ENCODE measurements at regions not wholly inside any gene's neighbourhood (a gene's known extent, or its start where the extent isn't known, plus 50 kb on each side); places are given as distances from the start of the nearest gene placed in this dataset.

DNA sequence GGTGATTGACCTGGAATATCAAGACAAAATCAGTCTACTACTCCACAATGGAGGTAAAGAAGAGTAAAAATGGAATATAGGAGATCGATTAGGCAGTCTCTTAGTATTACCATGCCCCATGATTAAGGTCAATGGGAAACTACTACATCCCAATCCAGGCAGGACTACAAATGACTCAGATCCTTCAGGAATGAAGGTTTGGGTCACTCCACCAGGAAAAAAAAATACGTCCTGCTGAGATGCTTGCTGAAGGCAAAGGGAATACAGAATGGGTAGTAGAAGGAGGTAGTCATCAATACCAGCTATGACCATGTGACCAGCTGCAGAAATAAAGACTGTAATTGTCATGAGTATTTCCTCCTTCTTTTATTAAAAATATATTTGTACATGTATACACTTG lies 103.4 kb upstream of the NPAS2 start:
- Mint-ChIP-seq H3K4me3 (ENCODE audit: low read depth) (no peak overlapping the region), H3K9me3 (ENCODE audit: low read depth) (no peaks in the 10 kb centered on the region), H3K4me1 (ENCODE audit: low read depth) (no peaks in the 10 kb centered on the region), H3K27me3 (no peaks in the 10 kb centered on the region), H3K36me3 (ENCODE audit: insufficient read depth) (no peaks in the 10 kb centered on the region), H3K27ac (no peak overlapping the region)
- TF ChIP-seq, protein P1, sequence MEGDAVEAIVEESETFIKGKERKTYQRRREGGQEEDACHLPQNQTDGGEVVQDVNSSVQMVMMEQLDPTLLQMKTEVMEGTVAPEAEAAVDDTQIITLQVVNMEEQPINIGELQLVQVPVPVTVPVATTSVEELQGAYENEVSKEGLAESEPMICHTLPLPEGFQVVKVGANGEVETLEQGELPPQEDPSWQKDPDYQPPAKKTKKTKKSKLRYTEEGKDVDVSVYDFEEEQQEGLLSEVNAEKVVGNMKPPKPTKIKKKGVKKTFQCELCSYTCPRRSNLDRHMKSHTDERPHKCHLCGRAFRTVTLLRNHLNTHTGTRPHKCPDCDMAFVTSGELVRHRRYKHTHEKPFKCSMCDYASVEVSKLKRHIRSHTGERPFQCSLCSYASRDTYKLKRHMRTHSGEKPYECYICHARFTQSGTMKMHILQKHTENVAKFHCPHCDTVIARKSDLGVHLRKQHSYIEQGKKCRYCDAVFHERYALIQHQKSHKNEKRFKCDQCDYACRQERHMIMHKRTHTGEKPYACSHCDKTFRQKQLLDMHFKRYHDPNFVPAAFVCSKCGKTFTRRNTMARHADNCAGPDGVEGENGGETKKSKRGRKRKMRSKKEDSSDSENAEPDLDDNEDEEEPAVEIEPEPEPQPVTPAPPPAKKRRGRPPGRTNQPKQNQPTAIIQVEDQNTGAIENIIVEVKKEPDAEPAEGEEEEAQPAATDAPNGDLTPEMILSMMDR (IDR thresholded peaks at IDR 0.05; ENCODE audit: unreplicated experiment), result no peak
- DNase-seq (ENCODE audit: low spot score, unreplicated experiment), result no peak

DNA sequence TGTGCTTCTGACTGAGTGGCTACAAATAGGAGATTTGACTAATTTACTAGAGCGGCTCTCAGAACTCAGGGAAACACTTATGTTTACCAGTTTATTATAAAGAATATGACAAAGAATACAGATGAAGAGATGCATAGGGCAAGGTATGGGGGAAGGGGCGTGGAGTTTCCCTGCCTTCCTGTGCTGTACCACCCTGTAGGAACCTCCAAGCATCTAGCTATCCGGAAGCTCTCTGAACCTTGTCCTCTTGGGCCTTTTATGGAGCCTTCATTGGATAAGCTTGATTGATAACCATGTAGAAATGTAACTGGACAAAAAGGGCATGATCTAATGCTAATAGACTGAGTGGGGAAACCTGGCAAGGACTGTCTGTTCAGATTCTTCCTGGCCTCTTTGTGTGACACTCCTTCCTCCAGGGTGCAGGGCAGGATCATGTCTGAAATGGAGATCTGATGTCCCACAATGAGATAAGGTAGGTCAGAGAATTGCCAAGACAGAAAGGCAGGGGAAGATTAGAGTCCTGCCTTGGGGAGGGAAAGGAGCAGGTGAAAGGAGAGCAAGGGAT lies 101.8 kb upstream of the NPAS2 start:
- Mint-ChIP-seq H3K4me3 (ENCODE audit: low read depth) (no peak overlapping the region), H3K9me3 (ENCODE audit: low read depth) (no peaks in the 10 kb centered on the region), H3K4me1 (ENCODE audit: low read depth) (no peaks in the 10 kb centered on the region), H3K27me3 (no peaks in the 10 kb centered on the region), H3K27ac (no peak overlapping the region), H3K36me3 (ENCODE audit: insufficient read depth) (no peaks in the 10 kb centered on the region)
- TF ChIP-seq, protein P1 (IDR thresholded peaks at IDR 0.05; ENCODE audit: unreplicated experiment), result no peak
- DNase-seq (ENCODE audit: low spot score, unreplicated experiment), result no peak

DNA sequence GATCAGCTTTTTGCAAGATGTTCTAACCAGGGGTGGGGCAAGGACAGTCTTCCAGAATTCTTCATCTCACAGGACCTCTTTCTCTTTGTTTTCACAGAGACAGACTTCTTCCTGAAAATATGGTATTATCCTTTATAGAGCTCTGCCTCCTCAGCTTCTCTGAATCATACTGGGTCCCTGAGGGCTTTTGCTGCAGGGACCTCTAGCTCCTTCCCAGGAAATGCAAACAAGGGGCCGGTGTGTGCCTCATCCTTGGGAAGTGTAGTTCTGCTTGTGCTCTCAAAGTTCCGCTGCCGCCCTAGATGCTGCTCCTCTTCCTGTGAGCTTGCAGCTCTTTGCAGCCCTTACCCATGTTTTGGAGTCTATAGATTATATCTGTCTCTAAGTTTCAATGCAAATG lies 99.5 kb upstream of the NPAS2 start:
- H3K9me3 Mint-ChIP-seq (ENCODE audit: low read depth), result no peaks in the 10 kb centered on the region
- H3K27me3 Mint-ChIP-seq, result no peaks in the 10 kb centered on the region
- H3K27ac Mint-ChIP-seq, result no peak overlapping the region
- DNase-seq (ENCODE audit: low spot score, unreplicated experiment), result no peak
- TF ChIP-seq, protein P1 (IDR thresholded peaks at IDR 0.05; ENCODE audit: unreplicated experiment), result no peak
- H3K36me3 Mint-ChIP-seq (ENCODE audit: insufficient read depth), result no peaks in the 10 kb centered on the region
- H3K4me3 Mint-ChIP-seq (ENCODE audit: low read depth), result no peak overlapping the region
- H3K4me1 Mint-ChIP-seq (ENCODE audit: low read depth), result no peaks in the 10 kb centered on the region

DNA sequence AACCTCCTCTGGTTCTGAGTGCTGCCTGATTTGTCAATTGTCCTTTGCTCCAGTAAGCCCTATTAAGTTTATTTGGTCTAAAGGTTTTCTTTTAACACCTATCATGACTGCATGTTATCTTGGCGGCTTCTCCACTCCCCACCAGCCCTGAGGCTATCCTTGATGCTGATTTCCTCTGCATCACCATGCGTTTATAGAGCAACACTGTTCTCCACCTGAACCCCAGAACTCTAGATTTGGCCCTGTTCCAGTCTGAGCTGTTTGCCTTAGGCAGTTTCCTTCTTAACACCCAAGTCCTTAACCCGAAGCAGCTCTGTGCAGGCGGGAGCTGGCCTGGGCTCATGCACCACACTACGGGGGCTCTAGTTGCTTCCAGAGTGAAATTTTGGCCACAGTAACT lies 98.2 kb upstream of the NPAS2 start:
- H3K27ac Mint-ChIP-seq, result no peak overlapping the region
- no peak for DNase-seq (ENCODE audit: low spot score, unreplicated experiment)
- H3K9me3 Mint-ChIP-seq (ENCODE audit: low read depth), result no peaks in the 10 kb centered on the region
- no peaks in the 10 kb centered on the region for H3K36me3 Mint-ChIP-seq (ENCODE audit: insufficient read depth)
- no peaks in the 10 kb centered on the region for H3K27me3 Mint-ChIP-seq
- no peaks in the 10 kb centered on the region for H3K4me1 Mint-ChIP-seq (ENCODE audit: low read depth)
- TF ChIP-seq, protein P1 (IDR thresholded peaks at IDR 0.05; ENCODE audit: unreplicated experiment), result no peak
- no peak overlapping the region for H3K4me3 Mint-ChIP-seq (ENCODE audit: low read depth)

DNA sequence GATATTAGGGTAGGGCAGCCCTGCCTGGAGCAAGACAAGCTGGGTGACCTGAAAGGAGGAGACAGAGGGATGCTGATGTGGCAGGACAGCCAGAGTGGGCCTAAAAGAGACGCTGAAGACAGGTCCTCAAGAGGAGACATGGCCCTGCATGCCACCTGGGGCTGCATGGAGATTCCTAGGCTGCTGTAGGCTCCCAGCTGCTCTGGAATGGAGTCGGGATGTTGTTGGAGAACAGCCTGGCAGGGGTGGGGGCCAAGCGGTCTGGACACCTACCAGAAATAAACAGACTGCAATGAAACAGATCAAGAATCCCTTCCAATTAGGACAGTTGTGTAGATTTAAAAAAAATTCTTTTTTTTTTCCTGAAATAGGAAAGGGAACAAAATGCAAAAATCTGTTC lies 97.8 kb upstream of the NPAS2 start:
- Mint-ChIP-seq H3K9me3 (ENCODE audit: low read depth) (no peaks in the 10 kb centered on the region), H3K27me3 (no peaks in the 10 kb centered on the region), H3K4me3 (ENCODE audit: low read depth) (no peak overlapping the region), H3K27ac (no peak overlapping the region), H3K36me3 (ENCODE audit: insufficient read depth) (no peaks in the 10 kb centered on the region), H3K4me1 (ENCODE audit: low read depth) (no peaks in the 10 kb centered on the region)
- TF ChIP-seq, protein P1 (IDR thresholded peaks at IDR 0.05; ENCODE audit: unreplicated experiment), result no peak
- DNase-seq (ENCODE audit: low spot score, unreplicated experiment), result no peak

Data from progenitor cell of endocrine pancreas (in vitro differentiated cells).